Body of pancreas (tissue), 4 donors: ENCODE measurements at regions not wholly inside any gene's neighbourhood (a gene's known extent, or its start where the extent isn't known, plus 50 kb on each side); places are given as distances from the start of the nearest gene placed in this dataset.

ENCODE experiments used
- ATAC-seq: fragments of 150-250 bp; one replicate; pipeline ENCODE4 v1.9.1; 2016
- DNase-seq, 4 donors: peaks; one replicate each; pipeline ENCODE4 v3.0.0-alpha.2; 2019
- H3K27ac ChIP-seq, 4 donors: fragments of 200-600 bp; sonication (generic); 1 replicate in 3 of 4; 2 replicates in 1 of 4; pipeline versions ENCODE4 v1.5.1 to v1.6.1; 2016 to 2019; ENCODE audit warnings: mild to moderate bottlenecking in 1 of 4, mixed read lengths in 1 of 4, moderate library complexity in 1 of 4
- H3K27me3 ChIP-seq, 2 donors: fragments of 200-600 bp; sonication (generic); one replicate each; pipeline ENCODE4 v1.6.0; 2016; ENCODE audit warnings: mild to moderate bottlenecking in 1 of 2
- H3K36me3 ChIP-seq, 2 donors: fragments of 200-600 bp; sonication (generic); replicated peaks in 1 of 2; 2 replicates each; pipeline ENCODE4 v1.5.1; 2016; ENCODE audit warnings: low read depth in 2 of 2; ENCODE audit not compliant: insufficient read depth in 1 of 2
- H3K4me1 ChIP-seq: fragments of 200-600 bp; sonication (generic); one replicate; pipeline ENCODE4 v1.6.0; 2016
- H3K4me3 ChIP-seq, 2 donors: fragments of 200-600 bp; sonication (generic); 1 replicate in 1 of 2; 2 replicates in 1 of 2; pipeline ENCODE4 v1.5.1; 2016 to 2019
- H3K9me3 ChIP-seq, 3 donors: fragments of 200-600 bp; sonication (generic); 1 replicate in 2 of 3; 2 replicates in 1 of 3; pipeline ENCODE4 v1.5.1; 2016
- POLR2A ChIP-seq, 3 donors: fragments of 450-650 bp; IDR thresholded peaks; one replicate each; pipeline ENCODE4 v1.6.1; 2016; ENCODE audit warnings: antibody characterized with exemption in 3 of 3, mild to moderate bottlenecking in 2 of 3
- WGBS, 2 donors: methylation state at CpG; one replicate each; pipeline ENCODE4 v1.1.5; 2017; 5-methylcytosine and 5-hydroxymethylcytosine counted together
- intact Hi-C: fragments of 100-400 bp; cut with DNase I; formaldehyde crosslinking; loops from one replicate; pipeline ENCODE4 v1.15.1; 2023
- TF ChIP-seq, protein P1 (sequence below), 7 experiments: fragments of 450-650 bp in 4 of 7; fragments of 200-600 bp in 3 of 7; sonication (generic) in 3 of 7; IDR thresholded peaks; one replicate each; pipeline ENCODE4 v1.5.1; 2016 to 2019; ENCODE audit warnings: antibody characterized with exemption in 7 of 7

DNA sequence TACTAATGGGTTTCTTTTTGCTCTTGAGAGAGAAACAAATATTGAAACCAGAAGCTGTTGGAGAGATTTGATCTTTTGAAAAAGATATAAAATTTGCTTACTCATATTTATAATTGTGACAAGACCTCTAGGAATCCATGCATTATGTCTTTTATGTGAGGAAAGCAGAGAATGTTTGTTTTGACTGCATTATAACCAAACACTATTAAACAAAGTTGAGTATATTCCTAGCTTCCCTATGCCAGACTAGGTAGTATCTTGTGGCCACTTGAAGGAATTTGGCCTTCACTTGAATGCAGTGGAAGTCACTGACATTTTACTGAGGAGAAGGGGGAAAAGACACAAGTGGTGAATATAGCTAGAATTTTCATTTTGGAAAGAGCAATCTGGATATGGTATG is 521.8 kb upstream of the ZEB2 start:
- intact Hi-C loops, result no loop called here
- no peak for ATAC-seq

DNA sequence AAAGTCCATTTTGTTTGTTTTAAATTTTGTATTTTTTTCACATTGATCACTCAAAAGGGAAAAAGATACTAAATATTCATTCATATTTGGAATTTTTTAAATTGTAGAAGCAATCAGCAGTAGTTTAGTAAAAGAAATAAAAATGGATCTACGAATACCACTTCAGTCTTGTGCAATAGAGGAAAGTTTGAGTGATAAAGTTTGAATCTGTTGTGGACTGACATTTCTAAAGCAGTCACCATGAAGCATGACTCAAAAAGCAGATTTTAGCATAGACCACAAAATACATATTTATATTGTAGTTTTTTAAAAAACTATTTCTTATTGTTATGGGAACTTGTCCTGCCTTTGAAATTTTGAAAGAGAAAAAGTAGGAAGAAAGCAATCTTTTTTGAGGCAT is 520.5 kb upstream of the ZEB2 start:
- Histone ChIP-seq H3K27me3 (no peaks in the 10 kb centered on the region), H3K27ac (no peak overlapping the region), H3K4me3 (no peak overlapping the region), H3K4me1 (no peaks in the 10 kb centered on the region), H3K36me3 (no peaks in the 10 kb centered on the region), H3K9me3 (no peaks in the 10 kb centered on the region)
- intact Hi-C loops, result no loop called here
- no peak for TF ChIP-seq POLR2A (IDR thresholded peaks at IDR 0.05)
- TF ChIP-seq, protein P1, sequence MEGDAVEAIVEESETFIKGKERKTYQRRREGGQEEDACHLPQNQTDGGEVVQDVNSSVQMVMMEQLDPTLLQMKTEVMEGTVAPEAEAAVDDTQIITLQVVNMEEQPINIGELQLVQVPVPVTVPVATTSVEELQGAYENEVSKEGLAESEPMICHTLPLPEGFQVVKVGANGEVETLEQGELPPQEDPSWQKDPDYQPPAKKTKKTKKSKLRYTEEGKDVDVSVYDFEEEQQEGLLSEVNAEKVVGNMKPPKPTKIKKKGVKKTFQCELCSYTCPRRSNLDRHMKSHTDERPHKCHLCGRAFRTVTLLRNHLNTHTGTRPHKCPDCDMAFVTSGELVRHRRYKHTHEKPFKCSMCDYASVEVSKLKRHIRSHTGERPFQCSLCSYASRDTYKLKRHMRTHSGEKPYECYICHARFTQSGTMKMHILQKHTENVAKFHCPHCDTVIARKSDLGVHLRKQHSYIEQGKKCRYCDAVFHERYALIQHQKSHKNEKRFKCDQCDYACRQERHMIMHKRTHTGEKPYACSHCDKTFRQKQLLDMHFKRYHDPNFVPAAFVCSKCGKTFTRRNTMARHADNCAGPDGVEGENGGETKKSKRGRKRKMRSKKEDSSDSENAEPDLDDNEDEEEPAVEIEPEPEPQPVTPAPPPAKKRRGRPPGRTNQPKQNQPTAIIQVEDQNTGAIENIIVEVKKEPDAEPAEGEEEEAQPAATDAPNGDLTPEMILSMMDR (IDR thresholded peaks at IDR 0.05), result no peak
- 49 to 57% methylated on average over 1 of the region's 1 CpG for WGBS, 2 donors
- ATAC-seq, result no peak
- DNase-seq, result no peak

More for the DNA sequence above, 521.8 kb upstream of the ZEB2 start:
- Histone ChIP-seq H3K27me3 (no peaks in the 10 kb centered on the region), H3K4me3 (no peak overlapping the region), H3K27ac (no peak overlapping the region), H3K36me3 (no peaks in the 10 kb centered on the region), H3K9me3 (no peaks in the 10 kb centered on the region), H3K4me1 (no peaks in the 10 kb centered on the region)
- DNase-seq, result no peak
- TF ChIP-seq, protein P1 (IDR thresholded peaks at IDR 0.05), result no peak

DNA sequence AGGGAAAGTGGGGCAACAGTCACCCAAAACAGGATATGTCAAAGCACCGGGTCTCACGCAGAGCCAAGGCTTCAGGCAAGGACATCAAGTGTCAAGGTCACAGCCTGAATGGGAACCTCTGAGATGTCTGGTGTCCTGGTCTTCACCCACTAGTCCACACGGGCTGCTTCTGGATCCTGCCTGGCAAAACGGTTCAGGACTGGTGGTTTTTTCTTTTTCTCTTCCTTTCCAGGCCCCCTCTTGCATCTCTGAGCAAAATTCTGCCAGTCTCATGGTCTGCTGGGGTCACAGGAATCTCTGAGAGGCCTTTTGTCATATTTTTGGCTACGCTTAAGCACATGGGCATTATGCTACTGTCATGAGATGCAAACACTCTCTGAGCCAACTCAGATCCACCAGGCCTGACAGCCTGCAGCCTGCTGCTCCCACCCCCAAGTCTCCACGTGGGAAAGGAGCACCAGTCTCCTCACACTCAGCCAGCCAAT is 518.2 kb upstream of the ZEB2 start:
- H3K36me3 ChIP-seq, result no peaks in the 10 kb centered on the region
- H3K4me3 ChIP-seq, result no peak overlapping the region
- no peaks in the 10 kb centered on the region for H3K27me3 ChIP-seq
- no peak for ATAC-seq
- 60 to 66% methylated on average over 6 of the region's 6 CpGs for WGBS, 2 donors
- DNase-seq, result no peak
- no peak overlapping the region for H3K27ac ChIP-seq
- H3K9me3 ChIP-seq, result no peaks in the 10 kb centered on the region
- no peak for TF ChIP-seq POLR2A (IDR thresholded peaks at IDR 0.05)
- TF ChIP-seq, protein P1 (IDR thresholded peaks at IDR 0.05), result no peak
- intact Hi-C loops, result no loop called here
- no peaks in the 10 kb centered on the region for H3K4me1 ChIP-seq

DNA sequence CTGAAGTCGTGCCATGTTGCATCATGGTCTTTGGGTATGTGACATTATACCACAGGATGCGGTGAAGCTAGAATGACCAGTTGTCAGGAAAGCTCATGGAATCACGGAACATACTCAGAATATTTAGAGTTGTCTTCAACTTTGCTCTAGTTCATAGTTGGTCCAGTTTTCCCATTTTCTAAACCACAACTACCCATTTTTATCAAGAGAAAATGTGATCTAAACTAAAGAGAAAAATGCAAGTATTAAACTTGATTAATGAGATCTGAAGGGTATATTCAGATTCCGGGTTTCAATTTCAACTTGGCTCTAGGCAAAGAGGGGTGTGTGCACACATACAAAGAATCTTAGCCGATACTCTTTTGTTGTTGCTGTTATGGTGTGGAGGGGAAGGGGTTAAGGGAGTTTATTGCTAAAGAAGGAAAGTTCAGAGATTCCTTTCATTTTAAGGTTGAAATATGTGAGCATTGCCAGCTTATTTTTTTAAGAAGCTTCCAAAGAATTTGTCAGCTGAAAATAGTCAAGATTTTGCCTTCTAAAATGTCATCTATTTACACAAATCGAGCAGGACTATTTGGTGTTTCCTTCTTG is 516.6 kb upstream of the ZEB2 start:
- Histone ChIP-seq H3K27ac (no peak overlapping the region), H3K27me3 (no peaks in the 10 kb centered on the region), H3K4me3 (no peak overlapping the region), H3K9me3 (no peaks in the 10 kb centered on the region), H3K36me3 (no peaks in the 10 kb centered on the region), H3K4me1 (no peaks in the 10 kb centered on the region)
- TF ChIP-seq, protein P1 (IDR thresholded peaks at IDR 0.05), result no peak
- TF ChIP-seq POLR2A (IDR thresholded peaks at IDR 0.05), result no peak
- intact Hi-C loops, result no loop called here
- DNase-seq (no peak), ATAC-seq (no peak)
- WGBS, 2 donors, result 76 to 80% methylated on average over 6 of the region's 6 CpGs

DNA sequence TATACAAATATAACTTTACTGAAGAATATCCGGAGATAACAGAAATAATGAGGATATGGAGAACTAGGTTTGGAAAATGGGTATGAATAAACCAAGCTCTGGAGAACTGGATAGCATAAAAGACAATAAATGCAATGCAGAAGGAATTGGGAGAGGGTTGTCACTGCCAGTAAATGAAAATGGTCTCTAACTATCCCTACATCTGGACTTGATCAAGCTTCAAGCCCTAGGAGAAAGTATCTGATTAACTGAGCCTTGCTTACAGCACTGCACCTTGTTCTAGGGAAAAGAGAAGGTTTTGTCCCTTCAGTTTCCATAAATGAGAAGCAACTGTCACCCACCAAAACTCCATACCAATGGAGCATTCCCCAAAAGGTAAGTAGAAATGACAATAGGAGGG is 514.6 kb upstream of the ZEB2 start:
- Histone ChIP-seq H3K27ac (no peak overlapping the region), H3K9me3 (no peaks in the 10 kb centered on the region), H3K4me3 (no peak overlapping the region), H3K36me3 (no peaks in the 10 kb centered on the region), H3K27me3 (no peaks in the 10 kb centered on the region), H3K4me1 (no peaks in the 10 kb centered on the region)
- intact Hi-C loops, result no loop called here
- DNase-seq (no peak), ATAC-seq (no peak)
- TF ChIP-seq, protein P1 (IDR thresholded peaks at IDR 0.05), result no peak
- no peak for TF ChIP-seq POLR2A (IDR thresholded peaks at IDR 0.05)
- WGBS, 2 donors, result 70 to 71% methylated on average over 1 of the region's 1 CpG
